ENCODE measurements at regions not wholly inside any gene's neighbourhood (a gene's known extent, or its start where the extent isn't known, plus 50 kb on each side); places are given as distances from the start of the nearest gene placed in this dataset.

DNA sequence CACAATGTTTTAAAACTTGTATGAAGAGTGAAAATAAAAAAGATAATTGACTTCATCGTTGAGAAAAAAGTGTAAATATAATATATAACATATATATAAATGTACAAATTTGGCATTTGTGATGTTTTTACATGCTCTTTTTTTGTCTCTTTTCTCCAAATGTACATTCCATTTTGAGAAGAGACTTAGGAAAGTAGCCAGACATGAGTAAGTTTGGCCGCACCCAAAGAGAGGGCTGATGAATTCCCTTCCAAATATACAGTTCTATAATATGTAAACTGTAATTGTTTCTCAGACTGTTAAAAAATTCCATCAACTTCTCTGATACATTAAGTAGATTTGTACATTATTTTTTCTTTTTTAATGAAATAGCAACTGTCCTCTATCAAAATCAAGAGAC is 193.2 kb upstream of the MAP3K1 start:
- no peak for DNase-seq (ENCODE audit: low spot score)

DNA sequence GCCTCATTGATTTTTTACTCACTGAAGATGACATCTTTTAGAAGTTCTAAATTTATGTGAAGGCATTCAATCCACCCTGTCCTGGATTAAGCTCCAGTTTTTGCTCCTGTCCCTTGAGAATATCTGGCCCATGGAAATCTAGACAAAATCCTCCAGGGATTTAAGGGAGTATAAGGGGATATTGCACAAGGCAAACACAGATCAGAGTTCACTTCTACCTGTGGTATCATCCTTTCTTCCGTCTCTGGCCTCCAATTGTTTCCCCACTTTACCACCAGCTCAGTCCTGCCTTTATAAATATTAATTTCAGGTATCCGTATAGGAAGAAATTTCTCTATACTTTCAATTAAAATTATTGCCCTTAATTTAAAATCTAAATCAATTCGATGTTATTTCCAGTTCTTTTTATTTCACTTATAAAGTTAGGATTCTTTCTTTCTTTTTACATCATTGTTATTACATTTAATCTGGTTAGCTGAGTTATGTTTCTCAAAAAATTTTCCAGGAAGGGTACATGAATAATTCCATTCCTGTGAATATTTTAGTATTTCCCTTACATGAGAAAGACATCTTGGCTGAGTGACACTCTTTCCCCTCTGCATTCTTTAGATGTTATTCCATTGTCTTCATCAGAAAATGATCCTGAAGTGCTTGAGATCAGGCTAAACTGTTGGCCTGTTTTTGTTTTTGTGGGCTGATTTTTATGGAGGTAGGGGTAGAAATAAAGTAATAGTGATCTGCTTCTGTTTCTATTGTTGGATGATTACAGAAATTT is 194.3 kb upstream of the MAP3K1 start:
- DNase-seq (ENCODE audit: low spot score), result no peak

DNA sequence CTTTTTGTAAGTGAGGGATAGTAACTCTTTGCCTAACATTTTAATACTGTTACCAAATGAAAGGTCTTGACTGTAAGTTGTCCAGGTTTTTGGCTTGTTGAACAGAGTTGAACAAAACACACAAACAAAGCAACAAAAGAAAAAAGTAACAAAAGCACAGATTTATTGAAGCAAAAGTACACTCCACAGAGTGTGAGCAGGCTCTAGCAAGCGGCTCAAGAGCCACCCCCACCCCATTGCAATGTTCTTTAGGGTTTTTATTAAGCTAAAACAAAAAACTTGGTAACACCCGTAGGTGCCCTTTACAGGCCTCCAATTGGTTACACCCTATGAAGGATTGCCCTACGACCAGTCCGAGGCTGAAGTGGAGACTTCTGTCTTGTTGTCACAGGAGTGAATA is 197.4 kb upstream of the MAP3K1 start:
- no peak for DNase-seq (ENCODE audit: low spot score)

DNA sequence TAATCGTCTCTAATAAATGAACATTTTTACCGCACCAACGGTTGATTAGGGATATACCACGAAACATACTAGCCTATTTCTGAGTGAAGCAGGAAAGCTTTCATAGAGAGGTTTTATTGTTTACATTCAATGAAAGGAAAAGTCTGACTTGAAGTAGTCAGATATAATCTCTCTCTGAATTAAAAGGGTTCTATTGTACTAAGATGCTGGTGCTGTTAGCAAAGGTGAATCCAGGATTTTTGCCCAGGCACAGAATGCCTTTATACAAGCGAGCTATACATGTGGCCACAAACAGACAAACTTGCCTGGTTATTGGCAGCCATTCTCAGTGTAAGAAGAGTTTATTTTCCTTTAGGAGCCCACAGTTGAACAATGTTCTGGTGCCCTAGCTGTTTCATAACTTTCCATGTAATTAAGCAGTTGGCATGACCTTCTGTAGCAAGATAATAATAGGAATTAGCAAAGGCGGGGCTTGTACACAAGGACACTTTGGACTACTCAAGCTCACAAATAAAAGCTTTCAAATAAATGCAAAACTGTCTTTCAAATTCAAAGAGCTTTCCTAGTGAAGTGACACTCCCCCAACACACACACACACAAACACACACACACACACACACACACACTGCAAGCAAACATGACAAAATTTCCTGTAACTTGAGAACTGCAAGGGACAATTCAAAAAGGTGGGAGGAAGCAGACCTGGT is 198.7 kb upstream of the MAP3K1 start:
- DNase-seq (ENCODE audit: low spot score), result no peak

DNA sequence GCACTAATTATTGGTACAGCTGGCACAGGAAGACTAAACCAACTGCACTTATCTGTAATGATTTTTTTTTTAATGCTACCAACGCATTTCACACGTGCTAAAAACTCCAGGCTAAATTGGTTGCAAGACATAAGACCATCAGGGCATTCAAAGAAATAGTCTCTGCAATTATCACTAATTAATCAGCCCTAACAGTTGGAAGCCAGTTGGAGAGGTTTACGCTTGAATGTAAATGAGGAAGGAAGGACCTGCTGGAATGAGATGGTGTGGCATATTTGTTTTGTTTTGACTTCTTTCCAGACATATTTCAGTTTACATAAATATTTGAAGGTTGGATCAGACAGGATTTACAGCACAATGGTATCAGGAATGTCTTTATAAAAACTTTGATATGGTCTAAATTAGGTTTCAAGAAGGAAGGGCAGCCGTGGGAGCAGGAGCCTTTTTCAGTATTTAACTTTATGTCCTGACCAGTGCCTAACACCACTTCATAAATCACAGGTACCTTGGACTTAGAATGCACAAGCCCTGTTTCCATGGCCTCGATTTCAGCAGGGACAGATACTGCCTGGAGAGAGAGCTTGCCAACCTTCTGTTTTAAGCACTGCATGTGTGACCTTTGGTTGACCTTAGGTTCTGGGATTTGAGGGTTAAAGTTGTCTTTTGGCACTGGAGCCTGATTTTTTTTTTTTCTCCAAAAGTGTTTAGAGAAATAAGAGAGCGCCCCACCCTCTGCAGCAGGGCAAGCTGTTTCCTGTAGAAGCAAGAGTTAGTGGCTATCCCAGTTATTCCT is 199.8 kb upstream of the MAP3K1 start:
- no peak for DNase-seq (ENCODE audit: low spot score)

DNA sequence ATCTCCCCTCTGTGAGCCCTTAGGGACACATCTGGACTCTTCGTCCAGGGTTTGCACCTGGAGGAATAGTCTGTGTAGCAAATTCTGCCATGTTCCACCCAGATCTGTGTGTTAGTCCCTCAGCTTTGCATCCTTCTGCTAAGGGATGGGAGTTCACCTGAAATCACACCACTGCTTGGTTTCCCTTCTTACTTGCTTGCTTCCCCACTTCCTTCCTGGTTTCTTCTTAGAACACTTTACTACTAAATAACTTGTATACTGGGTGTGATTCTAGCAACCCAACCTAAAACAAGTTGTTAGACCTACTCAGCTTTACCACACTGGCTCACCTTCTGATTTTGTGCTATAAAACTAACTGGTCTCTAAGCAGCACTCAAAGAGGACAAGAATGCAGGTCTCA is 202.6 kb upstream of the MAP3K1 start:
- no peak for DNase-seq (ENCODE audit: low spot score)

DNA sequence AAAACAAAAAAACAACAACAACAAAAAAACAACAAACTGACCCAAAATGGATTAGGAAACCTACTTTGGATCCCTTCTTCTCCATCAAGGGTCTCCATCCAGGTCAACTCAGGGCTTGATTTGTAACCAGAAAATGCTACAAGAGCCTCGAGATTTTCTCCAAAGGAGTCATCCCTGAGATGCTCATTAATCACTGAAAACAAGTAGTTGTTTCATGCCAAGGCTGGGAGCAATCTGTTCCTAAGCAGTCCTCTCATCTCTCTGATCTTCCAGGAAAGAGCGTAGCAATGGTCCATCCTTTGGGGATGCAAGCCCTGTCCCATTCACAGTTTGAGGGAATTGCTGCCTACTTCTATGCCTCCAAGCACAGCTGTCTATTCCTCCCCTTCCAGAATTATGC is 203.0 kb upstream of the MAP3K1 start:
- no peak for DNase-seq (ENCODE audit: low spot score)

DNA sequence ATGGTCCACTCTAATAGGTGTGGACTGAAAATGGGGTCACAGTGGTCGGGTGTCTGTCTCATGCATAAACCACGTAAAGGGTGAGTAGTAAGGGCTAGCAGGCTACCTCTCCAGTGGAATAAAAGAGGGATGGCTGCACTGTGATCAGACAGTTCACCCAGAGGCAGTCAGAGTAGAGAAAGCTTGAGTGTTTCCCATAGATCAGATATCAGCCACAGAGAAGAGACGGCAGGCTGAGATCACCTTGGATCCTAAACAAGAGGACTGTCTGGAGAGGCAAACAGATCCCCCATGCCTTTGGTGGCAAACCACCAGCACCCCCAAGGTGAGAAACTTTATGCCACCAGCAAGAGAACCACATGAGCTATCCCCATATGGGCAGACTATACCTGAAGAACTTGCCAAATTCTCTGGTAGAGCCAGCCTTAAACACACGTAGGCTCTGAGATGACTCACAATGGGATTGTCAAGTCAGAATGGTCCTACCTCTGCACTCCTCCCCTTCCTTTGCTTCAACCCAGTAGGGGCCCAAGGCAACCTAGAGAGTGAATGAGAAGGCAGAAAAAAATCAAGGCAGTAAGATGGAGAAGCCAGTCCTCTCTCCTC is 205.2 kb upstream of the MAP3K1 start:
- DNase-seq (ENCODE audit: low spot score), result no peak

DNA sequence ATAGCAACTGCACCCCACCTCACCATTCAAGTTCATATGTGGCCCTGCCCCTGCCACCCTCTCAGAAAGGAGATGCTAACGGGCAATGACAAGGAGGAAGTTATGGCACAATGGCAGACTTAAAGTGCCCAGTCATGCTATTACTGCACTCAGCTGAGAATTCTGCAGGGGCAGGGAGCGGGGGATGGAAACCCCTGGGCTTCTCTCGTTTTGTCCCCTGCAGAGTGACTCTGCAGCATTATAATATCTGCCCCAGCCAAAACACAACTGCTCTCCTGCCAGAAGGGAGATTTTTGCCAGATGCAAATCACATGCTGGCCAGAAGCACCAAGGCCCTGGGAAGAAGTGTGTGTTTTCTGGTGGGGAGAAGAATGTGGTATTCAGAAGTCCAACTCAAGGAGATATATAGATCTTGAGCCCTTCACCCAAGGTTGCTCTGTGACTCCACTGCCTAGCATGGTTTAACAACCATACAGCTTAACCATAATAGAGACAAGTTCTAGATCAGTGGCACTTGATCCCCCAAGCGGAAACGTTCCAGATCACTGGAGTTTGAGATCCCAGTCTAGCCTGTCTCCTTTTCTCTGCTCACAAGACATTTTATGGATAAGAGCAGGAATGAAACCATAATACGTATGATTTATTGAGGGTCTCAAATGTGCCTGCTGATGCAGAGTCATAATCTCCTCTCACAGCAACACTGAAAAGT is 207.0 kb upstream of the MAP3K1 start:
- DNase-seq (ENCODE audit: low spot score), result no peak

DNA sequence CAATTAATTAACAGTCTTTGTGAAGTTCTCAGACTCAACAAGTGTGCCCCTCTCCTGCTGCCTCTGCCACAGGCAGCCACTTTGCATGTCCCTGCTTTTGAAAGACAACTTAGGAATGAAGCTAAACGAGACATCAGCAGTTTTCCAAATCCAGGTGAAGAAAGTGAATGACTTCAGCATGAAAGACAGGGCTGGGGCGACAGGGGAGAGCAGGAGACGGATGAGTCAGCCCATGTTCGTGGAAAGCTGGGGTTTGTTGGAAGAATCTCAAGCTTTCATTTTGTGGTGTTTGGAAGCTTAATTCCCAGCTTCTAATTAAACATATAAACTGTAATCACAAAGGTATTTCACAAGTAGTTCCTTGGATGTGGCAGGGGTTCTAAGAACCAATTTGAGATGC is 207.8 kb upstream of the MAP3K1 start:
- DNase-seq (ENCODE audit: low spot score), result no peak

DNA sequence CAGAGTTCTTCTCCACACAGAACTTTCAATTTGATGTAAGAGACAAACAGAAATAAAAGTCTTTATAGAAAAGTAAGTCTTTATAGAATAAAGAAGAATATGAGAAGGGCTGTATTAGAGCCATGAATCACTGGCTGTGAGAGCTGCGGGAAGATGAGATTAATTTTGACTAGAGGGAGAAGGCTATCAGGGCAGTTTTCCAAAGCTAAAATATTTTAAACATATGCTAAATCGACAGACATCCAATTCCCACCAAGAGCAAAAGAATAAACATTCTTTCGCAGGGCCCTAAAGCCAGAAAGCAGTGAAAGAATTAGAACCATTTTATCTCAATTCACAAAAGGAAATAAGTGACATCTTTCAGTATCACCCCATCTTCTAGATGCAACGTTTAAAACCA is 208.3 kb upstream of the MAP3K1 start:
- no peak for DNase-seq (ENCODE audit: low spot score)

DNA sequence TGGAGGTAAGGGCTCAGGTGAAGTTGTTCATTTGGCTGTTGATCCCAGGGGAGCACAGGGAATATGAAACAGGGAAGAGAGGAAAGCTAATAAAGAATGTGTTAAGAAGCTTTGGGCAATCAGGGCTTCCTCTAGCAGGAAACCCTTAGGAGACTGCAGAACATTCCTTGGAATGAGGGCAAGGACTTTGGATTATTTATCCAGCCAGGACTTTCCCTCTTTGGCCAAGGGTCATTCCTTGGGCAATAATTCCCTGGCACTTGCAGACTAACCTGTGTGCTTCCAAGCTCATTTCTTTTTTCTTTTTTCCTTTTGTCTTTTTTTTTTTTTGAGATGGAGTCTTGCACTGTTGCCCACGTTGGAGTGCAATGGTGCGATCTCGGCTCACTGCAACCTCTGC is 209.2 kb upstream of the MAP3K1 start:
- DNase-seq (ENCODE audit: low spot score), result no peak

DNA sequence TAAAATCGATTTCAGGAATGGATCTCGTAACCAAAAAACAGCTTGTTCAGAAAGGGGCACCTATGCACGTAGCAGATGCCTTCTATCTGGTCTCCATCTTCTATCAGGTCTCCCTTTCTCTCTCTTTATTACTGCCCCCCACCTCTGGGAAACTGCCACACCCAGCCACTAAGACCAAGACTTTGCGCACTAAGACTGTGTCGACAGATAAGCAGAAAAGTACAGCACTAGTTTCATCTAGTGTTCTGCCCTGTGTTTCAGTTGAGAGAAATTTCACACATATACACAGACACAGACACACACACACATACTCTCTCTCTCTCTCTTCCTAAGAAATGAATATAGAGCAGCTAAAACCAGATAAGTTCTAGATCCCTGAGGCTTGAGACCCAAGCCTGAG is 210.1 kb upstream of the MAP3K1 start:
- DNase-seq (ENCODE audit: low spot score), result no peak

DNA sequence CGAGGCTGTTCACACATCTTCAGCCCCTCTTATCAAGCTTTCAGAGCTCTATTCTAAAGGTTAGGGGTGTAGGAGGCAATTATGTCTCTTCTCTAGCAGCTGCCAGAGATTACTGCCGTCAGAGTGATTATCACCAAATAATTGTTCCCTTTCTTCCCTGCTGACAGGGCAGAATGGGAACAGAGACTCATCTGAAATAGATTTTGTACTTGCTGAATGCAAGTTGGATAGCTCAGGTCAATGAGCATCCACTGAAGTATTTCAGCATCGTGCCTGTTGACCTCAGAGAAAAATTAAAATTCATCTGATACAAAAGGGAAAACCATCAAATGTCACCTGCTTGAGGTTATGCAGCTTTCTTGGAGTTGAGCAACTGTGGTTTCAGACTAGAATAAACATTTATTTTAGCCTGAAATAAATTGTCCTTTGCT is 213.7 kb upstream of the MAP3K1 start:
- DNase-seq (ENCODE audit: low spot score), result no peak

DNA sequence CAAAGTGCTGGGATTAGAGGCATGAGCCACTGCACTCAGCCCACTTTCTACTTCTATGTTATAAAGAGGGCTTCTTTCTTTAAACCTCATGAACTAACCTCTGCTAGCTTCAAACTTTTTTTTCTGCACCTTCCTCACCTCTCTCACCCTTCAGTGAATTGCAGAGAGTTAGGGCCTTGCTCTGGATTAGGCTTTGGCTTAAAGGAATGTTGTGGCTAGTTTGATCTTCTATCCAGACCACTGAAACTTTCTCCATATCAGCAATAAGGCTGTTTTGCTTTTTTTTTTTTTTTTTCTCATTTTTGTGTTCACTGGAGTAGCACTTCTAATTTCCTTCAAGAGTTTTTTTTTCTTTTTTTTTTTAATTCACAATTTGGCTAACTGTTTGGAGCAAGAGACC is 216.4 kb upstream of the MAP3K1 start:
- DNase-seq (ENCODE audit: low spot score), result no peak

DNA sequence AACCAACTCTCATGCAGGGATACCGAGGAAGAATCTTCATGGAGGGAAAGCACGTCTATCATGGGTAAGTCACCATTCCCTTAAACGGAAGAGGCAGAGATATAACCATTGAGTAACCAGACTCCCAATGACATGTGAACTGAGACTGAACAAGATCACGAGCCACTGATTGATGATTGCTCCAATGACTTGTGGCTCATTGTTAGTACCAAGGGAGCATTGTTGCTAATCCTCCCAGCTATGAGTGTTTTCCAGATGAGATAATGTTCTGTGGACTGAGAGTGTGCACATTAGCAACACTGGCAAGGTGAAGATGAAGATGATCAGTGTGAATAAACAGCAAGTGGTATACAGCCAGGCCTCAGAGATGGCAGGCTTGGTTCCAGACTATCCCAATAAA is 219.2 kb upstream of the MAP3K1 start:
- DNase-seq (ENCODE audit: low spot score), result no peak

DNA sequence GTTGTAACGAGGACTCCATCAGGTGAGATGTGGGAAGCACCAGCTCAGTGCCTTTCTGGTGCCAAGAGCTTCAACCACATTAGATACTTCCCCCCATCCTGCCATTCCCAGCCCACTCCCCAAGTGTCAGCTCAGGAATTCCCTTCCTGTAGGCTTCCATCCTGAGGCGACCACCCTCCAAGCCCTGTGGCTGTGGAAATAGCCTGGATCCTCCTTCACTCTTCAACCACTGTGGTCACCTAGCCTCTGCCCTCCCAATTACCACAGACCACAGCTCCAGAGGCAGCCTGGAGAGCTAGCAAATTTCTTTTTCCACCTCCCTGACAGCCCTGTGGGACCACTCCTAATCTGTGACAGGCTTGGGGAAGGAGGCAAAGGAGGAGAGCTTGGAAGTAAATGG is 219.8 kb upstream of the MAP3K1 start:
- no peak for DNase-seq (ENCODE audit: low spot score)

DNA sequence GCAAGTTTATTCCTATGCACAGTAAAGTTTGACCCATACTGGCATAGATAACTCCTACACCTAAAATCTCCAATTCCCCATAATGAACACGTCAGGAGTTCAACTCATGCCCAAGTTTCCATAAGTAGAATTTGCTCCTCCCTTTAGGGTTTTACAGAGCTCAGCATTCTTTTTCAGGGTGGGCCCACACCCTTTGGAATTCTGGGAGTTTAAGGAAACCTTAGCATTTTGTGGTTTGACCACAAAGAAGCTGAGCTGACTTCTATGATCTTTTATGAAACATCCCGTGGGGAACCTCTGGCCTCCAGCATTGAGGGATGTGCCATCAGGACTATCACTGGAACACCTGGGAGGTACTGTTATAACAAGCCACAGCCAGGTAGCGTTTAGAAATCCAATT is 220.6 kb upstream of the MAP3K1 start:
- DNase-seq (ENCODE audit: low spot score), result no peak

DNA sequence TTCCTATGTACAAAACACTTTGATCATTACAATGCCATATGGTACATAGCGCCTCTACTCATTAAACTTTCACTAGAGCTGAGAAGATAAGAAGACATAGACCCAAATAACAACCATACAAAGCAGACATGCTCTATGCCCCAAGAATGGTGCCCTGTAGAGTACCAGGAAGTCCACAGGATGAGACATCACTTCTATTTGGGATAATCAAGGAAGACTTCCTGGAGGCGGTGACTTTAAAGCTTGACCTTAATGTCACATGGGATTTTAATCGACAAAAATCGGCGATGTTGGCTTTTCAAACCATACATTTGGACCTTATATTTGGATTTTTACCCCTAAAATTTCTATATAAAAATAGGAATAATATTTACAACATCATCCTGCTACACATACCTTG is 224.3 kb upstream of the MAP3K1 start:
- DNase-seq (ENCODE audit: low spot score), result no peak

DNA sequence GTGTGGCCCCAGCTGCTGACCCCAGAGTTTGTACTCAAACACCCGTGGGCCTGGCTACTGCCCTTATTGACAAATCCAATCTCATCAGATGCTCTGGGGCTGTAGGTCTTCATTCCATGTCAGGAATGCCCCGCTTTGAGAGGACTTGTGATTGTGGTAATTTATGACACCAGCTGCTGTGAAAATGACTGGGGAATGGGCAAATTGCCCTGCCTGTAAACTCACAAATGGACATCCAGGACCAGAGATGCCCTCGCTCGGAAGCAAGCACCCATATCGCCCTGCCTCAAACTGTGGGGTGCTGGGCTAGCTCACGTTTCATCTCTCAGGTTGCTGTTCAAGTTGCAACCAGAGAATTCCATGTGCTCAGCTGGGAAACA is 225.9 kb upstream of the MAP3K1 start:
- no peak for DNase-seq (ENCODE audit: low spot score)

DNA sequence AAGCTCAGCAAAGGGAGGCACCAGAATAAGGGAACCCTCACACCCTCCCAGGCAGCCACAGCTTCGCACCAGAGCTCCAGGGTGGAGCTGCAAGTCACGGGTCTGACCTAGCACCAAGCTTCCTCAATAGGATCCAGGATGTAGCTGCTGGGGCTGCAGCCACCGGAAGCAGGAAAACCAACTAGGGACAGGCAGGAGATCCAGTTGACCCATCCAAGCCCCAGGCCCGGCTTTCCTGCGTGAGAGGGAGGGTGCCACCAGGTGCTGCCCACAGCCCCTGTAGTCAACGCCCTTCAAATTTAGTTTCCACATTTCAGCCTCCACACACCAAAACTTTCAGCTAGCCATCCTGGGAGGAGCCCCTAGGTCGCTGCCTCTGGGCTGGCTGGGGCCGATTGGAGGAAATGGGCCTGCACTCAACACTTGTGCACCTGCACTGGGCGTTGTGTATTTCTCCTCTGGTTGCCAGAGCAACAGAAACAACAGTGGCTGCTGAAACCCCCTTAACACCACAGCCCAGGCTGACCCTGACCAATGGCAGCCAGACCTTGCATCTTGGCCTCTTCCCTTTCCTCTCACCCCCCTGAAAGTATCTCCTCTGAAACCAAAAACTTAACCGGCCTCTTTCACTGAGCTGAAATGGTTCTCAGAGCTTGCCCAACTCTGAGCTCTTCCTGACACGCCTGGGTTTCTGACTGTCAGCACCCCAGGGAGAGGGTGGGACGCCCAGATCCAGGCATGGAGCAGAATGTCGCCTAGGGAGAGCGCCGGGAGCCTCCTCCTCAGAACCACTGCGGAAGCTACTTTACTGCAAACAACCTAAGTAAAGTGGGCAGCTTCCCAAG is 226.5 kb upstream of the MAP3K1 start:
- no peak for DNase-seq (ENCODE audit: low spot score)
